RWPE2 (cell line): ENCODE measurements at regions not wholly inside any gene's neighbourhood (a gene's known extent, or its start where the extent isn't known, plus 50 kb on each side); places are given as distances from the start of the nearest gene placed in this dataset.

Experiments
- ATAC-seq: fragments of 200-7000 bp; cut with Tn5 transposase; 3 replicates; pipeline ENCODE4 v1.9.1; 2021; ENCODE audit warnings: low read depth
- DNase-seq: peaks from one replicate; pipeline ENCODE4 v3.0.0-alpha.2; 2020; ENCODE audit warnings: low spot score
- H3K27ac ChIP-seq: fragments of 450-650 bp; 2 replicates; pipeline ENCODE4 v1.5.1; 2017; ENCODE audit warnings: mild to moderate bottlenecking; ENCODE audit not compliant: poor library complexity, severe bottlenecking
- H3K27me3 ChIP-seq: fragments of 250-450 bp; sonication (Bioruptor Pico); 2 replicates; pipeline ENCODE4 v1.5.1; 2021; ENCODE audit warnings: mild to moderate bottlenecking, moderate library complexity; ENCODE audit not compliant: insufficient read depth, poor library complexity, severe bottlenecking
- H3K36me3 ChIP-seq: fragments of 250-450 bp; sonication (Bioruptor Pico); 2 replicates; pipeline ENCODE4 v1.5.1; 2020; ENCODE audit warnings: low read depth, mild to moderate bottlenecking, moderate library complexity
- H3K4me1 ChIP-seq: fragments of 250-450 bp; sonication (Bioruptor Pico); 2 replicates; pipeline ENCODE4 v1.5.1; 2021; ENCODE audit warnings: mild to moderate bottlenecking, moderate library complexity; ENCODE audit not compliant: insufficient read depth, poor library complexity, severe bottlenecking
- H3K4me3 ChIP-seq: fragments of 250-450 bp; sonication (Bioruptor Pico); 2 replicates; pipeline ENCODE4 v1.5.1; 2021; ENCODE audit warnings: mild to moderate bottlenecking, moderate library complexity; ENCODE audit not compliant: severe bottlenecking
- H3K9me3 ChIP-seq: fragments of 250-450 bp; sonication (Bioruptor Pico); 2 replicates; pipeline ENCODE4 v1.5.1; 2021; ENCODE audit warnings: mild to moderate bottlenecking, moderate library complexity; ENCODE audit not compliant: severe bottlenecking
- TF ChIP-seq, protein P1 (sequence below): fragments of 450-650 bp; IDR thresholded peaks from one replicate; pipeline ENCODE4 v1.5.1; 2017; ENCODE audit warnings: mild to moderate bottlenecking, moderate library complexity; ENCODE audit not compliant: poor library complexity, severe bottlenecking

DNA sequence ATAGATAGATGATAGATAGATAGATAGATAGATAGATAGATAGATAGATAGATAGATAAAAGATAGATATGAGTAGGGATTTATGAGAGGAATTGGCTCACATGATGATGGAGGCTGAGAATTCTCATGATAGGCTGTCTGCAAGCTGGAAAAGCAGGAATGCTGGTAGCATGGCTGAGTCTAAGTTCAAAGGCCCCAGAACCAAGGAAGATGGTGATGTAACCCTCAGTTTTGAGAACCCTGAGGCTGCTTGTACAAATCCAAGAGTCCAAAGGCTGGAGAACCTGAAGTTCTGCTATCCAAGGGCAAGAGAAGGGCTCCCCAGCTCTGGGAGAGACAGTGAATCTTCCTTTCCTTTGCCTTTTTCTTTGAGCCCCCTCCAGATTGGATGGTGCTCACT, 210.8 kb downstream of the RFPL4B start:
- Histone ChIP-seq H3K27ac (no peak overlapping the region), H3K4me3 (no peak overlapping the region), H3K4me1 (no peaks in the 10 kb centered on the region), H3K36me3 (no peaks in the 10 kb centered on the region), H3K27me3 (no peaks in the 10 kb centered on the region), H3K9me3 (no peaks in the 10 kb centered on the region)
- TF ChIP-seq, protein P1, sequence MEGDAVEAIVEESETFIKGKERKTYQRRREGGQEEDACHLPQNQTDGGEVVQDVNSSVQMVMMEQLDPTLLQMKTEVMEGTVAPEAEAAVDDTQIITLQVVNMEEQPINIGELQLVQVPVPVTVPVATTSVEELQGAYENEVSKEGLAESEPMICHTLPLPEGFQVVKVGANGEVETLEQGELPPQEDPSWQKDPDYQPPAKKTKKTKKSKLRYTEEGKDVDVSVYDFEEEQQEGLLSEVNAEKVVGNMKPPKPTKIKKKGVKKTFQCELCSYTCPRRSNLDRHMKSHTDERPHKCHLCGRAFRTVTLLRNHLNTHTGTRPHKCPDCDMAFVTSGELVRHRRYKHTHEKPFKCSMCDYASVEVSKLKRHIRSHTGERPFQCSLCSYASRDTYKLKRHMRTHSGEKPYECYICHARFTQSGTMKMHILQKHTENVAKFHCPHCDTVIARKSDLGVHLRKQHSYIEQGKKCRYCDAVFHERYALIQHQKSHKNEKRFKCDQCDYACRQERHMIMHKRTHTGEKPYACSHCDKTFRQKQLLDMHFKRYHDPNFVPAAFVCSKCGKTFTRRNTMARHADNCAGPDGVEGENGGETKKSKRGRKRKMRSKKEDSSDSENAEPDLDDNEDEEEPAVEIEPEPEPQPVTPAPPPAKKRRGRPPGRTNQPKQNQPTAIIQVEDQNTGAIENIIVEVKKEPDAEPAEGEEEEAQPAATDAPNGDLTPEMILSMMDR: no peak
- DNase-seq (no peak), ATAC-seq (no peak)

DNA sequence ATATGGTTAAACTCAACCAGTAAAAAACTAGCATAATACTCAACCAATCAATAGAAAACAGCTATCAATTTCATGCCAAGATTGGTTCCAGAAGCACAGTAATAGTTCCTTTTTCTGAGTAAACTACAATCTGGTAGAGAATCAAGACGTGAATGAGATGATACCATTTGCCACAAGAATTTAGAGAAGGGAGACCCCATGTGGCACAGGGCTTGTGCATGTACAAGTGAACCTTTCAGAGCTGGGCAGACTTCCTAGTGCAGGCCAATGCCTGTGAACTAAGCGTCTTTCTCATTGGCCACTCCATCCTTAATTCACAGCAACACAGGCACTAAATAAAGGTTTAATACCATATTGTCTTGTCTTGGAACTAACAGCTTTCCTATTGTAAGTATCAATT, 213.5 kb downstream of the RFPL4B start:
- H3K4me1 ChIP-seq: peaks cover 3% of the 10 kb centered on the region
- no peaks in the 10 kb centered on the region for H3K36me3 ChIP-seq
- H3K27me3 ChIP-seq: no peaks in the 10 kb centered on the region
- ATAC-seq (no peak), DNase-seq (no peak)
- TF ChIP-seq, protein P1: no peak
- no peak overlapping the region for H3K4me3 ChIP-seq
- H3K27ac ChIP-seq: no peak overlapping the region
- H3K9me3 ChIP-seq: no peaks in the 10 kb centered on the region

DNA sequence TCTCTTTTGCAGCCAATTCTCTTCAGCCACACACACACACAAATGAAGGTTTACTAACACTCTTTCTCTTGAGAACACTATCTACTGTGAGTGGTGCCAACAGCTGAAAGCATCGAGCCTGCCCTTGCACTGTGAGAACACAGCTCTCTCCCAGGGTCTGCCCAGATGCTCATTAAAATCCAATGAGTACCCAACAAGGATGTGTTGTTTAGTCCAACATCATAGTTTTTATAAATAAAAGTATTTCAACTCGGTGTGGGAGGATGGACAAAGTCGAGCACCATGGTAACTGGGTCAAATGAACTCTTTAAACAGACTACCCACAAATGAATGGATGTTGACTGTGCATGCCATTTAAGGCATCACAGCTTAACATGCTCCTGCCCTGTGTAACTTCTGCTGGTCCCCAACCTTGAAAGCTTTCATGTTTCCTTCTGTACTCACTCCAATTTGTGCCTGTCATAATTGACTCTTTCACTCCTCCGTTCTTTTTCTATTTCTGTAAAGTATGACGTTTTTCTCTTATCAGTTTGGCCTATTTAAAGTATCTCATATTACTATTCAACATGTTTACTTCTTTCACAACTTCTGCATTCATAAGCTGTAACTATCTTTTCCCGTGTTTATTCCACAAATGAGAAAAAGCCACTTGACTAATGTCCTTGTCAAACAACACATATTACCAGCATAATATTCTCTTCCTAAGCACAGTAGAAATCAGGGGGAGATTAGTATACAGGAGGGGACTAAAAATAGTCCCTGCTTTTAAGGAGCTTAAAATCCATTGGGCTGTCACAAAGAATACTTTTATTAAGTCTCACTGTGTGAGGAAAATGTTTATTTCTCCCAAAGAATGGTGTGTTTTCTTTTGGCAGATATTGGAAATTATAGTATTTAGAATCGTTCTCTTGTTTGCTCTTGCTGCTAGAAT, 215.4 kb downstream of the RFPL4B start:
- DNase-seq (no peak), ATAC-seq (no peak)
- H3K4me3 ChIP-seq: no peak overlapping the region
- no peaks in the 10 kb centered on the region for H3K36me3 ChIP-seq
- no peaks in the 10 kb centered on the region for H3K9me3 ChIP-seq
- TF ChIP-seq, protein P1: no peak
- H3K4me1 ChIP-seq: peaks cover 3% of the 10 kb centered on the region
- no peaks in the 10 kb centered on the region for H3K27me3 ChIP-seq
- H3K27ac ChIP-seq: no peak overlapping the region

DNA sequence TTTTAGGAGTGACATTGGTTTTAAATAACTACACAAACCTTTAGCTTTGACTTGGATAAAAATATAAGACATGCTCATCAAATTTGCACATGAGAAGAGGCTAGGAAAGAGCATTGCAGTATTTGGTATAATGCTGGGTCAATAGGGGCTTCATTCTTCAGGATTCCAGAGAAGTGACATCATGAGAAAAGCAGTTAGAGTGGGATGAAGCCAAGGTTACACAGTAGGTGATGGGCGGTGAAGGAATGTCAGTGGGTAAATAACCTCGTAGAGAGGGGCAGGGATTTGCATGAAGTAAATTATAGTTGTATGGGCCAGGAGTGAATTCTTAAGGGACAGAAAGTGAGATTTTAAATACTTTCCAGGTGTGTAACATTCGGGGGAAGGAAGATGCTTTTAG, 216.2 kb downstream of the RFPL4B start:
- TF ChIP-seq, protein P1: no peak
- peaks cover 3% of the 10 kb centered on the region for H3K4me1 ChIP-seq
- H3K36me3 ChIP-seq: no peaks in the 10 kb centered on the region
- no peaks in the 10 kb centered on the region for H3K27me3 ChIP-seq
- no peak overlapping the region for H3K4me3 ChIP-seq
- ATAC-seq (peak; percentile 58; the same call in 2 of the 3 replicates), DNase-seq (no peak)
- H3K27ac ChIP-seq: no peak overlapping the region
- no peaks in the 10 kb centered on the region for H3K9me3 ChIP-seq

DNA sequence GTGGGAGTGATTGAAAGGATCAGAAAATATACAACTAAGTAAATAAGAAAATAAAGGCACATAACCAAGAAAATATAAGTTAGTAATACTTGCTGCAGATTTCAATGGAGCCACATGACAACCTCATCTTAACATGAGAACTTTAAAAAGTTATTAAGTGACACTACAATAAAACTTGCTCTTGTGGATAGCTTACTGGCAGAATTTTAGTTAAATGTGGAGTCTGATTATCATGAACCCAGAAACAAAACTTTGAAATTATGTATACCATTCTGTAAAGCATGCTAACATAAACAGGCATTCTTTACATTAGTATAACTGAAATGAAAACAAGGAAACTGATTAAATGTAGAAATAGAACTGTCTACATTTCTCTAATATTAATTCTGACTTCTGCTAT, 220.9 kb downstream of the RFPL4B start:
- no peaks in the 10 kb centered on the region for H3K27me3 ChIP-seq
- H3K9me3 ChIP-seq: no peaks in the 10 kb centered on the region
- DNase-seq: no peak
- H3K36me3 ChIP-seq: no peaks in the 10 kb centered on the region
- H3K4me3 ChIP-seq: no peak overlapping the region
- peaks cover 3% of the 10 kb centered on the region for H3K4me1 ChIP-seq
- H3K27ac ChIP-seq: no peak overlapping the region
- no peak for ATAC-seq
- TF ChIP-seq, protein P1: no peak
